ENCODE measurements at regions not wholly inside any gene's neighbourhood (a gene's known extent, or its start where the extent isn't known, plus 50 kb on each side); places are given as distances from the start of the nearest gene placed in this dataset.

DNA sequence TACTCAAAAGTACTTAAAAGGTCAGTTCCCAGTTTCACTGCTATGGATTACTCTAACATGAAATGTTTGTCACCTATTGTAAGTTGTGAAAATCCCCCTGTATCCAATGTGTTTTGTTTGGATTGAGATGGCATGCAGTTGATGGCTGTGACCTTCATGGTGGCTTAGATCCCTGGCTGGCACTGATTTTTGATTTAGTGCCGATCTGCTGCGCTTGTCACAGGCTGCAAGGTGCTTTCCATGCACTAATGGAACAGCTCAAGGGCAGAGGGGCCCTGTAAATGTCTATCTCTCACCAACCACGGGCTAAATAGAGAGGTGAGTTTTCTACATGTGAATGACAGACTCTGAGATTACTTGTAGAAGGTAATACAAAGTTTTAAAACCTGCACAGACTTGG is 69.8 kb upstream of the WDR41 start:
- BruUV-seq (replicated peaks) = no TSS peak
- in situ Hi-C loops (cut with MboI; ENCODE audit: low sequenced_read_pairs) = loop anchor here (25.0 kb wide), 1 partner anchor 700 kb away; no protein-coding TSS in a partner anchor

More for the DNA sequence above, 69.8 kb upstream of the WDR41 start:
- Histone ChIP-seq H4K8ac (ENCODE audit: low read depth in 2 of 2, low read length in 2 of 2) (no peak overlapping the region), H4K5ac (ENCODE audit: low read depth, low read length) (no peak overlapping the region), H3K56ac (ENCODE audit: extremely low read depth, insufficient read depth, low read length) (no peak overlapping the region), H2BK5ac (ENCODE audit: low read depth, low read length, poor library complexity, severe bottlenecking) (no peak overlapping the region), H2BK120ac (ENCODE audit: low read depth, low read length) (no peak overlapping the region), H2BK20ac (ENCODE audit: low read depth, low read length) (no peak overlapping the region), H3K4me3 (ENCODE audit: insufficient read depth, low read depth, low read length) (no peak overlapping the region), H3K36me3 (ENCODE audit: control insufficient read depth, insufficient read depth, low read length) (no peaks in the 10 kb centered on the region), H3K4me1 (ENCODE audit: control insufficient read depth, insufficient read depth, low read length) (no peaks in the 10 kb centered on the region), H2AFZ (replicated peaks; ENCODE audit: low read length, poor library complexity) (no peak overlapping the region), H2BK15ac (ENCODE audit: low read depth, low read length) (no peak overlapping the region), H3K27ac (ENCODE audit: insufficient read depth, low read length) (no peak overlapping the region), H2AK9ac (replicated peaks; ENCODE audit: low read depth, low read length, poor library complexity) (no peak overlapping the region), H3K4me2 (ENCODE audit: low read depth, low read length) (no peak overlapping the region), H3K9me1 (ENCODE audit: insufficient read depth, low read length) (no peaks in the 10 kb centered on the region), H4K91ac (ENCODE audit: insufficient read depth, low read depth, low read length) (no peak overlapping the region), H3K9me3 (ENCODE audit: control insufficient read depth, insufficient read depth, low read length) (no peaks in the 10 kb centered on the region), H3K27me3 (ENCODE audit: control insufficient read depth, insufficient read depth, low read length) (peaks cover 13% of the 10 kb centered on the region), H3K9ac (ENCODE audit: low read depth, low read length) (no peak overlapping the region), H3K23ac (ENCODE audit: low read depth, low read length) (no peak overlapping the region), H3K14ac (replicated peaks; ENCODE audit: low read depth, low read length) (no peak overlapping the region), H3K4ac (ENCODE audit: low read depth, low read length) (no peak overlapping the region), H3K79me1 (ENCODE audit: low read depth in 1 of 2, low read length in 2 of 2) (no peaks in the 10 kb centered on the region), H3K18ac (ENCODE audit: low read depth, low read length) (no peak overlapping the region), H2AK5ac (ENCODE audit: low read depth, low read length) (no peak overlapping the region), H4K20me1 (ENCODE audit: insufficient read depth, low read length) (no peaks in the 10 kb centered on the region)
- DNase-seq = no peak
- POLR2A ChIA-PET (ENCODE audit: unreplicated experiment) = no interaction called here
- CTCF ChIA-PET = no interaction called here
- dilution Hi-C loops (cut with HindIII; ENCODE audit: low sequenced_read_pairs, unreplicated experiment) (no loop called here), intact Hi-C loops (cut with micrococcal nuclease) (loop anchor here (2.0 to 10.0 kb wide), 3 partner anchors 601 to 739 kb away; no protein-coding TSS in a partner anchor)
- TF ChIP-seq, protein P1, sequence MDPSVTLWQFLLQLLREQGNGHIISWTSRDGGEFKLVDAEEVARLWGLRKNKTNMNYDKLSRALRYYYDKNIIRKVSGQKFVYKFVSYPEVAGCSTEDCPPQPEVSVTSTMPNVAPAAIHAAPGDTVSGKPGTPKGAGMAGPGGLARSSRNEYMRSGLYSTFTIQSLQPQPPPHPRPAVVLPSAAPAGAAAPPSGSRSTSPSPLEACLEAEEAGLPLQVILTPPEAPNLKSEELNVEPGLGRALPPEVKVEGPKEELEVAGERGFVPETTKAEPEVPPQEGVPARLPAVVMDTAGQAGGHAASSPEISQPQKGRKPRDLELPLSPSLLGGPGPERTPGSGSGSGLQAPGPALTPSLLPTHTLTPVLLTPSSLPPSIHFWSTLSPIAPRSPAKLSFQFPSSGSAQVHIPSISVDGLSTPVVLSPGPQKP (IDR thresholded peaks at IDR 0.05; ENCODE audit: borderline replicate concordance, low read depth, low read length) = no peak
- no peak for ATAC-seq (ENCODE audit: low read depth)
- WGBS, 2 experiments (ENCODE audit: extremely low coverage in 2 of 2, insufficient read length in 1 of 2) = no CpG with 5 or more reads among the region's 3 CpGs

Measured in IMR-90 (cell line).